ENCODE measurements at regions not wholly inside any gene's neighbourhood (a gene's known extent, or its start where the extent isn't known, plus 50 kb on each side); places are given as distances from the start of the nearest gene placed in this dataset.

DNA sequence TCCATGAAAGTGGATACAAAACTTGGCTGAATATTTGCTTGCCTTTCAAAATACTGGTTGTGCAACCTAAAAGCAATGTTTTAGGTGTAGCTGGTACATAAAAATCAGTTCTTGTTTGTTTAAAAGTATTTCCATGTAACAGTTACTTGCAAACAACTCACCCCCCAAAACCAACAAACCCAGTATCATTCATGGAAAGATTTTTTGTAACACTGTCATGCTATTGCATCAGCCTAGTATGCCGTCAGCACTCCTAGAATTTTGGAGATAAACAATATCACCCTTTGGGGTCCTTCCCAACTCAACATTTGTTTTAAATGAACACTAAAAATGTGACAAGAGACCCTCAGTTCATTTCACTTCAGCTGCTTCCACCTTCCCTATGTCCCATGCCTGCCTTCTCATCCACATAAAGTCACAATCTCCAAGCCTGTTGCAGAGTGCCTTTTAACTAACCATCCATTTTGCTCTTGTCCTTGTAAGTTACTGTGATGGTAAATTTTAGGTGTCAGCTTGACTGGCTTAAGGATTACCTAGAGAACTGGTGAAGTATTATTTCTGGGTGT lies 425.3 kb downstream of the DUSP10 start:
- TF ChIP-seq NFIC (IDR thresholded peaks at IDR 0.05; ENCODE audit: borderline replicate concordance) (no peak), YY1 (IDR thresholded peaks at IDR 0.05; ENCODE audit: low read depth) (no peak), RAD21 (IDR thresholded peaks at IDR 0.05; ENCODE audit: low read length) (no peak), TEAD4 (IDR thresholded peaks at IDR 0.05; ENCODE audit: borderline replicate concordance, insufficient read depth) (no peak), NRF1 (IDR thresholded peaks at IDR 0.05; ENCODE audit: low read depth, low read length) (no peak), TAF1 (IDR thresholded peaks at IDR 0.05; ENCODE audit: borderline replicate concordance, low read depth, low read length) (no peak)
- TF ChIP-seq, protein P1, sequence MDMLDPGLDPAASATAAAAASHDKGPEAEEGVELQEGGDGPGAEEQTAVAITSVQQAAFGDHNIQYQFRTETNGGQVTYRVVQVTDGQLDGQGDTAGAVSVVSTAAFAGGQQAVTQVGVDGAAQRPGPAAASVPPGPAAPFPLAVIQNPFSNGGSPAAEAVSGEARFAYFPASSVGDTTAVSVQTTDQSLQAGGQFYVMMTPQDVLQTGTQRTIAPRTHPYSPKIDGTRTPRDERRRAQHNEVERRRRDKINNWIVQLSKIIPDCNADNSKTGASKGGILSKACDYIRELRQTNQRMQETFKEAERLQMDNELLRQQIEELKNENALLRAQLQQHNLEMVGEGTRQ (IDR thresholded peaks at IDR 0.05; ENCODE audit: borderline replicate concordance, low read depth, low read length): no peak
- Histone ChIP-seq H3K4me2 (no peak overlapping the region), H3K4me3 (ENCODE audit: low read depth in 2 of 2, low read length in 1 of 2) (no peak overlapping the region), H3K36me3 (replicated peaks in 1 of 2; ENCODE audit: control insufficient read depth in 1 of 2, insufficient read depth in 2 of 2, low read length in 1 of 2) (no peaks in the 10 kb centered on the region), H3K9me3 (no peaks in the 10 kb centered on the region), H3K27me3 (ENCODE audit: insufficient read depth) (no peaks in the 10 kb centered on the region), H3K9me2 (no peaks in the 10 kb centered on the region), H2AFZ (ENCODE audit: low read depth) (0 out of 2 replicates have a peak overlapping the region, but pooled peaks have one; percentile 23), H4K20me1 (ENCODE audit: insufficient read depth) (no peaks in the 10 kb centered on the region), H3K9ac (no peak overlapping the region), H3K27ac (ENCODE audit: low read depth in 2 of 2, low read length in 1 of 2) (no peak overlapping the region), H3K4me1 (ENCODE audit: control insufficient read depth in 1 of 2, insufficient read depth in 2 of 2, low read depth in 1 of 2, low read length in 1 of 2) (peaks cover 0 to 11% of the 10 kb centered on the region in 2 experiments; a peak in 2 of 4 replicates), H3K79me2 (ENCODE audit: insufficient read depth) (no peaks in the 10 kb centered on the region), H3F3A (replicated peaks; ENCODE audit: insufficient read depth) (peaks cover 3% of the 10 kb centered on the region)
- CTCF ChIA-PET: no interaction called here
- DNase-seq: no peak
- 88% methylated on average over 1 of the region's 1 CpG for WGBS (ENCODE audit: low lambda C conversion rate)
- POLR2A ChIA-PET: no interaction called here

DNA sequence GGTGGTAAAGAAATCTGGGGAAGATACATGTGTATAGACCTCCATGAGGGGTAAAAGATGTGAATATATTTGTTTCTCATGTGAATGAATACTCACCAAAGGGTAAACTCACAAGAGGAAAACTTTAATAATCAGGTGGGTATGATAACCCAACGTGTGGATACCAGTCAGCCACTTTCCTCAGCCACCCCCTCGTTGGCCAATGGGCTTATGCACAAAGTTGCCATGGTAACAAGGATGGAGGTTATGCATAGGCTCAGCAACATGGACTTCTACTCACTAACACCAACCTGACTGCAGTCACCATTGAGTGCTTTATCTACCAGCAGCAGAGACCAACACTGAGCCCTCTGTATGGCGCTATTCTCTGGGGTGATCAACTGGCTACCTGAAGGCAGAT lies 424.4 kb downstream of the DUSP10 start:
- Histone ChIP-seq H4K20me1 (ENCODE audit: insufficient read depth) (no peaks in the 10 kb centered on the region), H3F3A (replicated peaks; ENCODE audit: insufficient read depth) (peaks cover 3% of the 10 kb centered on the region), H3K4me3 (ENCODE audit: low read depth in 2 of 2, low read length in 1 of 2) (no peak overlapping the region), H3K4me2 (no peak overlapping the region), H3K27ac (ENCODE audit: low read depth in 2 of 2, low read length in 1 of 2) (no peak overlapping the region), H3K9ac (no peak overlapping the region), H2AFZ (ENCODE audit: low read depth) (no peak overlapping the region), H3K4me1 (ENCODE audit: control insufficient read depth in 1 of 2, insufficient read depth in 2 of 2, low read depth in 1 of 2, low read length in 1 of 2) (peaks cover 0 to 11% of the 10 kb centered on the region in 2 experiments; a peak in 2 of 4 replicates), H3K27me3 (ENCODE audit: insufficient read depth) (no peaks in the 10 kb centered on the region), H3K9me2 (no peaks in the 10 kb centered on the region), H3K9me3 (no peaks in the 10 kb centered on the region), H3K36me3 (replicated peaks in 1 of 2; ENCODE audit: control insufficient read depth in 1 of 2, insufficient read depth in 2 of 2, low read length in 1 of 2) (no peaks in the 10 kb centered on the region), H3K79me2 (ENCODE audit: insufficient read depth) (no peaks in the 10 kb centered on the region)
- no peak for DNase-seq
- POLR2A ChIA-PET: no interaction called here
- WGBS (ENCODE audit: low lambda C conversion rate): 84% methylated on average over 3 of the region's 3 CpGs
- CTCF ChIA-PET: no interaction called here
- TF ChIP-seq EP300 (IDR thresholded peaks at IDR 0.05; ENCODE audit: borderline replicate concordance in 1 of 2, low read depth in 1 of 2, low read length in 1 of 2): no peak
- no peak for TF ChIP-seq TCF12 (IDR thresholded peaks at IDR 0.05)
- no peak for TF ChIP-seq RXRA (IDR thresholded peaks at IDR 0.05; ENCODE audit: borderline replicate concordance, low read depth)
- TF ChIP-seq, protein P2, sequence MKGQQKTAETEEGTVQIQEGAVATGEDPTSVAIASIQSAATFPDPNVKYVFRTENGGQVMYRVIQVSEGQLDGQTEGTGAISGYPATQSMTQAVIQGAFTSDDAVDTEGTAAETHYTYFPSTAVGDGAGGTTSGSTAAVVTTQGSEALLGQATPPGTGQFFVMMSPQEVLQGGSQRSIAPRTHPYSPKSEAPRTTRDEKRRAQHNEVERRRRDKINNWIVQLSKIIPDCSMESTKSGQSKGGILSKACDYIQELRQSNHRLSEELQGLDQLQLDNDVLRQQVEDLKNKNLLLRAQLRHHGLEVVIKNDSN (IDR thresholded peaks at IDR 0.05; ENCODE audit: borderline replicate concordance, low read depth): no peak
- no peak for TF ChIP-seq CHD2 (IDR thresholded peaks at IDR 0.05; ENCODE audit: low read length, partially characterized antibody)
- TF ChIP-seq POLR2AphosphoS5 (IDR thresholded peaks at IDR 0.05; ENCODE audit: low read depth, low read length): no peak
- TF ChIP-seq, protein P1 (IDR thresholded peaks at IDR 0.05; ENCODE audit: borderline replicate concordance, low read depth, low read length): no peak
- TF ChIP-seq RAD21 (IDR thresholded peaks at IDR 0.05; ENCODE audit: low read length): no peak
- TF ChIP-seq, protein P3, sequence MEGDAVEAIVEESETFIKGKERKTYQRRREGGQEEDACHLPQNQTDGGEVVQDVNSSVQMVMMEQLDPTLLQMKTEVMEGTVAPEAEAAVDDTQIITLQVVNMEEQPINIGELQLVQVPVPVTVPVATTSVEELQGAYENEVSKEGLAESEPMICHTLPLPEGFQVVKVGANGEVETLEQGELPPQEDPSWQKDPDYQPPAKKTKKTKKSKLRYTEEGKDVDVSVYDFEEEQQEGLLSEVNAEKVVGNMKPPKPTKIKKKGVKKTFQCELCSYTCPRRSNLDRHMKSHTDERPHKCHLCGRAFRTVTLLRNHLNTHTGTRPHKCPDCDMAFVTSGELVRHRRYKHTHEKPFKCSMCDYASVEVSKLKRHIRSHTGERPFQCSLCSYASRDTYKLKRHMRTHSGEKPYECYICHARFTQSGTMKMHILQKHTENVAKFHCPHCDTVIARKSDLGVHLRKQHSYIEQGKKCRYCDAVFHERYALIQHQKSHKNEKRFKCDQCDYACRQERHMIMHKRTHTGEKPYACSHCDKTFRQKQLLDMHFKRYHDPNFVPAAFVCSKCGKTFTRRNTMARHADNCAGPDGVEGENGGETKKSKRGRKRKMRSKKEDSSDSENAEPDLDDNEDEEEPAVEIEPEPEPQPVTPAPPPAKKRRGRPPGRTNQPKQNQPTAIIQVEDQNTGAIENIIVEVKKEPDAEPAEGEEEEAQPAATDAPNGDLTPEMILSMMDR (IDR thresholded peaks at IDR 0.05): no peak
- no peak for TF ChIP-seq YY1 (IDR thresholded peaks at IDR 0.05; ENCODE audit: low read depth)
- no peak for TF ChIP-seq FOXJ3 (CRISPR knock-in tag; IDR thresholded peaks at IDR 0.05)
- TF ChIP-seq EZH2phosphoT487 (IDR thresholded peaks at IDR 0.05; ENCODE audit: borderline replicate concordance, low read depth): no peak
